IPS-18a (cell line): ENCODE measurements at regions not wholly inside any gene's neighbourhood (a gene's known extent, or its start where the extent isn't known, plus 50 kb on each side); places are given as distances from the start of the nearest gene placed in this dataset.

Source experiments
- H3K27ac ChIP-seq: one replicate; pipeline ENCODE4 v1.5.1; 2013; ENCODE audit warnings: low read length
- H3K27me3 ChIP-seq: one replicate; pipeline ENCODE4 v1.6.1; 2013; ENCODE audit warnings: mild to moderate bottlenecking, low read length; ENCODE audit not compliant: control insufficient read depth, insufficient read depth
- H3K36me3 ChIP-seq: one replicate; pipeline ENCODE4 v1.6.1; 2013; ENCODE audit warnings: low read depth, low read length; ENCODE audit not compliant: control insufficient read depth
- H3K4me1 ChIP-seq: one replicate; pipeline ENCODE4 v1.6.1; 2013; ENCODE audit warnings: low read depth, low read length; ENCODE audit not compliant: control insufficient read depth
- H3K4me3 ChIP-seq: one replicate; pipeline ENCODE4 v1.5.1; 2013; ENCODE audit warnings: low read length
- H3K9ac ChIP-seq: one replicate; pipeline ENCODE4 v1.6.1; 2013; ENCODE audit warnings: mild to moderate bottlenecking, low read length, moderate library complexity
- H3K9me3 ChIP-seq: one replicate; pipeline ENCODE4 v1.6.1; 2013; ENCODE audit warnings: low read depth, low read length; ENCODE audit not compliant: control insufficient read depth

DNA sequence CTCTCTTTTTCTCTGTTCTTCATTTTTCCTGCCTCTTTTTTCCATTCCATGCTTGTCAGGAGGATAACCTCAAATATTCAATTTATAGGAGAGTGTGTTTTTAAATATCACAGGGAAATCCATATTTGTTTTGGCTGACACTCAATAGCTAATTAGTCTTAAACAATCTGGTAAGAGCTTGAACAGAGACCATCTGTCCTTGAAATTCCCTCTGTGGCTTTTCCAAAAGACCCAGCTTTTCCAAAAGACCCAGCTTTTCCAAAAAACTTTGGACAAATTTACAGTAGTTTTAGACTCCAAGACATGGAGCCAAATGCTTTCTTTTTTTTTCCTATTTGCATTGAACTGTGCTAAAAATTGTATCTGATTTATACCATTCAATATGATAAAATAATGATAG lies 127.4 kb upstream of the FAM83B start:
- H3K9ac ChIP-seq: no peak overlapping the region
- no peak overlapping the region for H3K27ac ChIP-seq
- no peaks in the 10 kb centered on the region for H3K36me3 ChIP-seq
- peaks cover 6% of the 10 kb centered on the region for H3K4me1 ChIP-seq
- H3K9me3 ChIP-seq: no peaks in the 10 kb centered on the region
- H3K4me3 ChIP-seq: no peak overlapping the region
- no peaks in the 10 kb centered on the region for H3K27me3 ChIP-seq

GRCh38 chr6:54719633-54720032 lies 126.9 kb upstream of the FAM83B start:
- Histone ChIP-seq H3K4me3 (no peak overlapping the region), H3K27me3 (no peaks in the 10 kb centered on the region), H3K27ac (no peak overlapping the region), H3K9me3 (no peaks in the 10 kb centered on the region), H3K36me3 (no peaks in the 10 kb centered on the region), H3K9ac (no peak overlapping the region), H3K4me1 (peaks cover 6% of the 10 kb centered on the region)

GRCh38 chr6:54722328-54722727 lies 124.2 kb upstream of the FAM83B start:
- no peaks in the 10 kb centered on the region for H3K36me3 ChIP-seq
- no peak overlapping the region for H3K9ac ChIP-seq
- no peak overlapping the region for H3K4me3 ChIP-seq
- no peaks in the 10 kb centered on the region for H3K9me3 ChIP-seq
- H3K27ac ChIP-seq: no peak overlapping the region
- no peaks in the 10 kb centered on the region for H3K27me3 ChIP-seq
- H3K4me1 ChIP-seq: peaks cover 6% of the 10 kb centered on the region

- no peak overlapping the region for H3K9ac ChIP-seq
These were observed 116.9 kb upstream of the FAM83B start for GRCh38 chr6:54729716-54730115.

GRCh38 chr6:54730767-54731630 lies 115.6 kb upstream of the FAM83B start:
- Histone ChIP-seq H3K9me3 (no peaks in the 10 kb centered on the region), H3K36me3 (no peaks in the 10 kb centered on the region), H3K4me1 (no peaks in the 10 kb centered on the region), H3K9ac (no peak overlapping the region), H3K27me3 (no peaks in the 10 kb centered on the region), H3K27ac (no peak overlapping the region), H3K4me3 (no peak overlapping the region)

More at GRCh38 chr6:54729716-54730115, 116.9 kb upstream of the FAM83B start:
- Histone ChIP-seq H3K36me3 (no peaks in the 10 kb centered on the region), H3K4me3 (no peak overlapping the region), H3K27ac (no peak overlapping the region), H3K27me3 (no peaks in the 10 kb centered on the region), H3K9me3 (no peaks in the 10 kb centered on the region), H3K4me1 (no peaks in the 10 kb centered on the region)

GRCh38 chr6:54737247-54737646 lies 109.3 kb upstream of the FAM83B start:
- no peak overlapping the region for H3K9ac ChIP-seq
- H3K27ac ChIP-seq: no peak overlapping the region
- H3K36me3 ChIP-seq: no peaks in the 10 kb centered on the region
- H3K9me3 ChIP-seq: no peaks in the 10 kb centered on the region
- H3K4me1 ChIP-seq: no peaks in the 10 kb centered on the region
- H3K27me3 ChIP-seq: no peaks in the 10 kb centered on the region
- H3K4me3 ChIP-seq: no peak overlapping the region

DNA sequence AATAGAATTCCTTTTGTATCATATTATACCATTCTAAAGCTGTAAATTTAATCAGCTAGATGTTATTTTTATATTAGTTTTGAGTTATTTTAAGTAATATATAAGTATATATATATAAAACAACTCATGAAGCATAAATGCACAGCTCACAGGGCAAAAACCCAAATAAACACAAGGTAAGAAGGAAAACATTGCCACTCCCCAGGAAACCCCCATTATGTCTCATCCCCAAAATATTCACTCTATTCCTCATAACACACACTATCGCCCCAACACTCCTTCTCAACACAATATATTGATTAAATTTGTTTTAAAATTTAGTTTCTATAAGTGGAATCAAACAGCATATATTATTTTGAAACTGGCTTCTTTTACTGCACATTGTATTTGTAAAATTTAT lies 98.6 kb upstream of the FAM83B start:
- no peaks in the 10 kb centered on the region for H3K27me3 ChIP-seq
- H3K27ac ChIP-seq: no peak overlapping the region
- H3K9ac ChIP-seq: no peak overlapping the region
- H3K4me1 ChIP-seq: no peaks in the 10 kb centered on the region
- no peaks in the 10 kb centered on the region for H3K36me3 ChIP-seq
- no peaks in the 10 kb centered on the region for H3K9me3 ChIP-seq
- H3K4me3 ChIP-seq: no peak overlapping the region

- Histone ChIP-seq H3K27me3 (no peaks in the 10 kb centered on the region), H3K9ac (no peak overlapping the region), H3K9me3 (no peaks in the 10 kb centered on the region), H3K4me3 (no peak overlapping the region), H3K36me3 (no peaks in the 10 kb centered on the region), H3K27ac (no peak overlapping the region), H3K4me1 (peaks cover 6% of the 10 kb centered on the region)
These were observed 92.2 kb upstream of the FAM83B start for GRCh38 chr6:54754406-54754805.

GRCh38 chr6:54758340-54758739 lies 88.2 kb upstream of the FAM83B start:
- Histone ChIP-seq H3K4me1 (peaks cover 6% of the 10 kb centered on the region), H3K4me3 (no peak overlapping the region), H3K36me3 (no peaks in the 10 kb centered on the region), H3K27ac (no peak overlapping the region), H3K9ac (no peak overlapping the region), H3K27me3 (no peaks in the 10 kb centered on the region), H3K9me3 (no peaks in the 10 kb centered on the region)

DNA sequence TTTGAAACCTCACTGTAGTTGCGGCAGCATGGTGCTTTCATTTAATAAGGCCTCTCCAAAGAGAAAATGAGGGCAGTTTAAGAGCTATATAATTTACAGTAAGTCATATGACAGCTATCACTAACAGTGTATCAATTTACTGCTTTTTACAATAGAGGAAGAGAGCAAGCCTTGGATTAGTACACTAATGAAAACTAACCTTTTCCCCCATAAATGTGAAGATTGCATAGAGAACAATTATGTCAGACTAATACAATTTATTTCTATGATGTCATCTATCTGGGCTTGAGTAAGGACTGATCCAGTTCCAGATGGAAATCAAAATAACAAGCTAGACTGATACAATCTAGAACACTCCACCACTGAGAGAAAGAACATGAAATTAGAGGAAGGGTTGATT lies 78.1 kb upstream of the FAM83B start:
- no peak overlapping the region for H3K9ac ChIP-seq
- H3K4me3 ChIP-seq: no peak overlapping the region
- no peaks in the 10 kb centered on the region for H3K36me3 ChIP-seq
- H3K27me3 ChIP-seq: no peaks in the 10 kb centered on the region
- no peaks in the 10 kb centered on the region for H3K9me3 ChIP-seq
- H3K4me1 ChIP-seq: no peaks in the 10 kb centered on the region
- H3K27ac ChIP-seq: no peak overlapping the region

DNA sequence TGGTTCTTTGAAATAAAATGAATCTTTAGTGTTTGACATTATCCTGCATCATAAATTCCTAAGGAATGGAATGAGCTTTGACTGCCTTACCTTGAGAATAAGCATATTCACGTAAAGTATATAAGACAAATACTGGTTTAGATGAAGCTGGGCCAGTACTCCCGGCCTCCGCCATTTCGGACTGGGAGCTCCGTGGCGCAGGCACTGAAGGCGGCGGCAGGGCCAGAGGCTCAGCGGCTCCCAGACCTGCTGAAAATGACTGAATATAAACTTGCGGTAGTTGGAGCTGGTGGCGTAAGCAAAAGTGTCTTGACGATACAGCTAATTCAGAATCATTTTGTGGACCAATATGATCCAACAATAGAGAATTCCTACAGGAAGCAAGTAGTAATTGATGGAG lies 76.2 kb upstream of the FAM83B start:
- H3K27me3 ChIP-seq: no peaks in the 10 kb centered on the region
- H3K4me3 ChIP-seq: no peak overlapping the region
- H3K9me3 ChIP-seq: no peaks in the 10 kb centered on the region
- H3K27ac ChIP-seq: no peak overlapping the region
- no peaks in the 10 kb centered on the region for H3K36me3 ChIP-seq
- no peak overlapping the region for H3K9ac ChIP-seq
- no peaks in the 10 kb centered on the region for H3K4me1 ChIP-seq

DNA sequence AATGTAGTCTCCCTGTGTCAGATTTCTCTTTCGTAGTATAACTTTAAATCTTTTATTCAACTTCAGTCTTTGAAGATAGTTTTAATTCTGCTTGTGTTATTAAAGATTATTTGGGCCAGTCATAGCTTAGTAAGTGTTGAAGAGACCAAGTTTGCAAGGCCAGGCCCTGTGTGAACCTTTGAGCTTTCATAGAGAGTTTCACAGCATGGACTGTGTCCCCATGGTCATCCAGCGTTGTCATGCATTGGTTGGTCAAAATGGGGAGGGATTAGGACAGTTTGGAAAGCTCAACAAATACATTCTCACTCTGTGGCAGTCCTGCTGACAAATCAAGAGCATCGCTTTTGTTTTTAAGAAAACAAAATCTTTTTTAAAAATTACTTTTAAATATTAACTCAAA lies 74.6 kb upstream of the FAM83B start:
- peaks cover 1% of the 10 kb centered on the region for H3K4me1 ChIP-seq
- no peak overlapping the region for H3K4me3 ChIP-seq
- H3K9me3 ChIP-seq: no peaks in the 10 kb centered on the region
- no peaks in the 10 kb centered on the region for H3K36me3 ChIP-seq
- no peak overlapping the region for H3K9ac ChIP-seq
- no peaks in the 10 kb centered on the region for H3K27me3 ChIP-seq
- no peak overlapping the region for H3K27ac ChIP-seq
